ENCODE measurements at regions not wholly inside any gene's neighbourhood (a gene's known extent, or its start where the extent isn't known, plus 50 kb on each side); places are given as distances from the start of the nearest gene placed in this dataset.

DNA sequence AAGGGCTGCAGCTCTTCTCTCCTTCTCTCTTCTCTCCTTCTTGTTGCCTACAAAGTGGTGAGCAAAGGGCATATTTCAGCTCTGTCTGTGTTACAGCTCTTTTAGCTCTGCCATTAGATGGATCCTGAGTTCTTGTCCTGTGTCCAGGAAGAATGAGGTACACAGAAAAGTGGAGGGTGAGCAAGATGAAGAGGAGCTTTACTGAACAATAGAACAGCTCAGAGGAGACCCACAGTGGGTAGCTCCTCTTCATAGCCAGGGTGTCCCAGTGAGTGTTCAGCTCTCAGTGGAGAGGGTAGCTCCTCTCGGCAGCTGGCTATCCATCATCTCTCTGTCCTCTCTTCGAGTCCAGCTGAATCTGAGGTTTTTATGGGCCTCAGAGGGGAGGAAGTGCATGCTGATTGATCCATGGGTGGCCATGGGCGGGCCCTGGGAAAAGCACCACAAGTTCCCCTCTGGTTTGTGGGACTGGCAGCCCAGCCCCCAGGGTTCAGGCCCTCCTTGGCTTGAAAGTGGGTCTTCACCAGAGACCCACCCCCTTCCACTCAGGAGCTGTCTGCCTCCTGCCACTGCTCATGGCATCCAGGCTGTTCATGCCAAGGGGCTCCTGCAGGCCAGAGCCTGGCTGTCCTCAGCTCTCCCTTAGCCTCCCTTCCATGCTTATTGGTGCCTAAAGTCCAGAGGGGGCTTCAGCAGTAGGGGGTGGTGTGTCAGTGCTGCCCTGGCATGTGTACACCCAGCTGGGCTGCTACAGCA lies 109.1 kb upstream of the FAM180A start:
- Mint-ChIP-seq H3K4me1 (peaks cover 6% of the 10 kb centered on the region), H3K4me3 (no peak overlapping the region), H3K9me3 (no peaks in the 10 kb centered on the region), H3K36me3 (ENCODE audit: low read depth) (no peaks in the 10 kb centered on the region), H3K27ac (no peak overlapping the region), H3K27me3 (no peaks in the 10 kb centered on the region)
- intact Hi-C loops (cut with micrococcal nuclease): no loop called here
- ATAC-seq (ENCODE audit: low read depth) (no peak), DNase-seq (no peak)
- CTCF ChIA-PET: interaction anchor here (0.6 kb wide), 1 partner anchor 11 kb away, joined by 3 read pairs; no protein-coding TSS in a partner anchor
- TF ChIP-seq, protein P1, sequence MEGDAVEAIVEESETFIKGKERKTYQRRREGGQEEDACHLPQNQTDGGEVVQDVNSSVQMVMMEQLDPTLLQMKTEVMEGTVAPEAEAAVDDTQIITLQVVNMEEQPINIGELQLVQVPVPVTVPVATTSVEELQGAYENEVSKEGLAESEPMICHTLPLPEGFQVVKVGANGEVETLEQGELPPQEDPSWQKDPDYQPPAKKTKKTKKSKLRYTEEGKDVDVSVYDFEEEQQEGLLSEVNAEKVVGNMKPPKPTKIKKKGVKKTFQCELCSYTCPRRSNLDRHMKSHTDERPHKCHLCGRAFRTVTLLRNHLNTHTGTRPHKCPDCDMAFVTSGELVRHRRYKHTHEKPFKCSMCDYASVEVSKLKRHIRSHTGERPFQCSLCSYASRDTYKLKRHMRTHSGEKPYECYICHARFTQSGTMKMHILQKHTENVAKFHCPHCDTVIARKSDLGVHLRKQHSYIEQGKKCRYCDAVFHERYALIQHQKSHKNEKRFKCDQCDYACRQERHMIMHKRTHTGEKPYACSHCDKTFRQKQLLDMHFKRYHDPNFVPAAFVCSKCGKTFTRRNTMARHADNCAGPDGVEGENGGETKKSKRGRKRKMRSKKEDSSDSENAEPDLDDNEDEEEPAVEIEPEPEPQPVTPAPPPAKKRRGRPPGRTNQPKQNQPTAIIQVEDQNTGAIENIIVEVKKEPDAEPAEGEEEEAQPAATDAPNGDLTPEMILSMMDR (IDR thresholded peaks at IDR 0.05): no peak
- POLR2A ChIA-PET: no interaction called here

DNA sequence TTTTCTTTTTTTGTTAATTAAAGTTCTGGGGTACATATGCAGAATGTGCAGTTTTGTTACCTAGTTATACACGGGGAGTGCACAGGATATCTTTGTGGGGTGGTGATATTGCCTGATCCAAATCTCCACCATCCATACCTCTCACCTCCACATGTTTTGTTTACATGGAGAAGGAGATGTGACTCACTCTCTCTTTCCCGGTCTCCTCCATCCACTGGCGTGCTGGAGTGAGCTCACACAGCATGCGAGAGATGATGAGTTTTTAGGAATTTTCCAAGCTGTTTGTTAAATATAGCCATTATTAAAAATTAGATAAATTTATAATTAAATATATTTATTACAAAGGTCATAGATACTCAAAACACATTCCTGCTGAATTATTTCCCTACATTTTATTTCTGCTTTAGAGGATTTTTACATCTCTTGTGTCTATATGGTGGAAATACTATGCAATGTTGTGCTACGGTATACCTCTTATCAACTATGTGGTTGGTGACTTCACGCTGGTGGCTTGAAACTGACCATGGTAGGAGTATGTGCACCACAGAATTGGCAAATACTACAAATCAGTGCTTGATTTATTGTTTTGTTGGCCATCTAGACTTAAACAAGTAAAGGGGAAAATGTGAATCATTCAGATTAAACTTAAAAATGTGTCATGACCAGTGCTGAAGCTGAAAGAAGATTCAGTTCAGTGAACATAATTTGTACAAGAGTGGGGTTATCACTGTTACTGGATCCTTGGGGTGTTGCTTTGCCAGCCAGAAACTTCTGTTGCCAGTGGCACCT lies 107.9 kb upstream of the FAM180A start:
- Mint-ChIP-seq H3K27me3 (peaks cover 5% of the 10 kb centered on the region), H3K4me3 (no peak overlapping the region), H3K36me3 (ENCODE audit: low read depth) (no peaks in the 10 kb centered on the region), H3K9me3 (peaks cover 4% of the 10 kb centered on the region), H3K27ac (no peak overlapping the region), H3K4me1 (peaks cover 6% of the 10 kb centered on the region)
- POLR2A ChIA-PET: no interaction called here
- TF ChIP-seq, protein P1 (IDR thresholded peaks at IDR 0.05): no peak
- intact Hi-C loops (cut with micrococcal nuclease): no loop called here
- CTCF ChIA-PET: no interaction called here
- DNase-seq: no peak
- ATAC-seq (ENCODE audit: low read depth): no peak

DNA sequence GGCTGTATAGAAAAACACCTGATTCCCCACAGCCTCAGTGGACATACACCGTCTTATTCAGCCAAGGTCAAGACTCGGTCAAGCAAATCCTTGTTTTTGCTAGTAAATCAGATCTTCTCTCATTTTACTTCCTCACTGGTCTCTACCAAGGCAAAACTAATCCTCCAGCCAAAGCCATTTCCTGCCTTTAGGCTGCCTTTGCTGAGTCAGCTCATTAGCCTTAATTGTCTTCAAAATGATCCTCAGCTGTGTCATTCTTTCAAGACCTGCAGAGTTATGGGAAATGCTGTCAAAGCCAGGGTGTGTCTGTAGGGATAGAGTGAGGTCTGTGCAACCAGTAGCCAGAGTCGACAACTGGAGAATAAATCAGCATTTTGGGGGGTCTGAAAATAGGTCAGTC lies 107.2 kb upstream of the FAM180A start:
- Mint-ChIP-seq H3K4me1 (peaks cover 6% of the 10 kb centered on the region), H3K9me3 (peaks cover 4% of the 10 kb centered on the region), H3K27me3 (peaks cover 5% of the 10 kb centered on the region), H3K36me3 (ENCODE audit: low read depth) (no peaks in the 10 kb centered on the region), H3K4me3 (no peak overlapping the region), H3K27ac (no peak overlapping the region)
- intact Hi-C loops (cut with micrococcal nuclease): no loop called here
- TF ChIP-seq, protein P1 (IDR thresholded peaks at IDR 0.05): no peak
- DNase-seq (no peak), ATAC-seq (ENCODE audit: low read depth) (no peak)
- POLR2A ChIA-PET: no interaction called here
- CTCF ChIA-PET: no interaction called here

DNA sequence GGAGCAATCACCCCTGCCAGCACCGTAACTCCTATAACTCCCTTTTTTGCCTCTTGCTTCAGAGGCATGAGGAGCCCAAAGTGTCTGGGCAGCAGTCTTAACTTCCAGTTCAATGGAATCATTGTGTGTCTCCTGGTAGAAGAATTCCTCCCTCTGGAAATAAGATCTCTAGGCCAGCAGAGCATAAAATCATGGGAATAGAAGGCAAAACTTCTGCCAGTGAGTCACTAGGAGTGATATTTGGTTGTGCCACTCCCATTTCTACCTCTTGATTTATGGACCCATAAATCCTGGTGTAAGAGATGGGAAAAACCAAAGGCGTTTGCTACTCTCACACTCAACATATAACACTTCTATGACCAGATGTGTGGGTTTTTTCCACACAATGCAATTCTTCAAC lies 104.9 kb upstream of the FAM180A start:
- no peaks in the 10 kb centered on the region for H3K36me3 Mint-ChIP-seq (ENCODE audit: low read depth)
- POLR2A ChIA-PET: no interaction called here
- peaks cover 6% of the 10 kb centered on the region for H3K4me1 Mint-ChIP-seq
- ATAC-seq (ENCODE audit: low read depth) (no peak), DNase-seq (no peak)
- CTCF ChIA-PET: no interaction called here
- intact Hi-C loops (cut with micrococcal nuclease): no loop called here
- TF ChIP-seq, protein P1 (IDR thresholded peaks at IDR 0.05): no peak
- H3K4me3 Mint-ChIP-seq: no peak overlapping the region
- H3K27ac Mint-ChIP-seq: no peak overlapping the region
- H3K9me3 Mint-ChIP-seq: peaks cover 4% of the 10 kb centered on the region
- peaks cover 5% of the 10 kb centered on the region for H3K27me3 Mint-ChIP-seq

DNA sequence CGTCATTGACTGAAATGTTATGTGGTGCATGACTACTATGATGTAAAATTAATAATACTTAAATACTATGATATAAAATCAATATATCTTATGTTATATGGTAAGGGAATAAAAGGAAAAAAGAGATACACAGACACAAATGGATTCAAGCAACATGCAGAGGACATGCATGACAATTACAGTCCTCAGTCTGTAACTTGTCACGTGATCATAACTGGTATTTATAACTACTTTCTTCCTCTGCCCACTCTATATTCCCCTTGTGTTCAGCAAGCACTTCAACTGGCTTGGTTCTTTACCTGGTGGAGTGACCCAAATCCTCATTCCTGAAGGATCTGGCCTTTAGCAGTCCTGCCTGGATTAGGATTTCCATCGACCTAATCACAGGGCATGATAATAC lies 104.4 kb upstream of the FAM180A start:
- peaks cover 4% of the 10 kb centered on the region for H3K9me3 Mint-ChIP-seq
- TF ChIP-seq, protein P1 (IDR thresholded peaks at IDR 0.05): no peak
- H3K27ac Mint-ChIP-seq: no peak overlapping the region
- peaks cover 6% of the 10 kb centered on the region for H3K4me1 Mint-ChIP-seq
- ATAC-seq (ENCODE audit: low read depth) (no peak), DNase-seq (no peak)
- CTCF ChIA-PET: no interaction called here
- POLR2A ChIA-PET: no interaction called here
- peaks cover 5% of the 10 kb centered on the region for H3K27me3 Mint-ChIP-seq
- H3K36me3 Mint-ChIP-seq (ENCODE audit: low read depth): no peaks in the 10 kb centered on the region
- H3K4me3 Mint-ChIP-seq: no peak overlapping the region
- intact Hi-C loops (cut with micrococcal nuclease): no loop called here

All from activated B cell treated with CpG ODN at 0.5 μM for 24 hours (primary cell).